GM12891 (cell line): ENCODE measurements at regions not wholly inside any gene's neighbourhood (a gene's known extent, or its start where the extent isn't known, plus 50 kb on each side); places are given as distances from the start of the nearest gene placed in this dataset.

Source experiments
- PAX5 ChIP-seq: IDR thresholded peaks from 2 replicates; pipeline ENCODE4 v1.6.1; 2011; ENCODE audit warnings: low read length, moderate library complexity, mild to moderate bottlenecking; ENCODE audit not compliant: insufficient read depth, severe bottlenecking
- POLR2A ChIP-seq: IDR thresholded peaks from 2 replicates; pipeline ENCODE4 v1.6.1; 2011; ENCODE audit warnings: low read depth, low read length, control low read depth
- POLR2AphosphoS5 ChIP-seq: IDR thresholded peaks from 2 replicates; pipeline ENCODE4 v1.6.1; 2011; ENCODE audit warnings: low read depth, low read length, control low read depth
- POU2F2 ChIP-seq: IDR thresholded peaks from 2 replicates; pipeline ENCODE4 v1.6.1; 2011; ENCODE audit warnings: low read depth, mild to moderate bottlenecking, control low read depth, low read length, moderate library complexity
- SPI1 ChIP-seq: IDR thresholded peaks from 2 replicates; pipeline ENCODE4 v1.6.1; 2011; ENCODE audit warnings: low read depth, low read length, control low read depth
- TAF1 ChIP-seq: IDR thresholded peaks from 2 replicates; pipeline ENCODE4 v1.6.1; 2011; ENCODE audit warnings: low read depth, low read length, control low read depth

GRCh38 chrX:82934980-82935379, 573.1 kb upstream of the POU3F4 start:
- TF ChIP-seq POLR2A (no peak), POLR2AphosphoS5 (no peak), TAF1 (no peak), SPI1 (no peak), PAX5 (no peak), POU2F2 (no peak)
